ENCODE measurements at regions not wholly inside any gene's neighbourhood (a gene's known extent, or its start where the extent isn't known, plus 50 kb on each side); places are given as distances from the start of the nearest gene placed in this dataset.
A peak's percentile ranks its signal among the peaks of the same experiment; 100 is the strongest.

DNA sequence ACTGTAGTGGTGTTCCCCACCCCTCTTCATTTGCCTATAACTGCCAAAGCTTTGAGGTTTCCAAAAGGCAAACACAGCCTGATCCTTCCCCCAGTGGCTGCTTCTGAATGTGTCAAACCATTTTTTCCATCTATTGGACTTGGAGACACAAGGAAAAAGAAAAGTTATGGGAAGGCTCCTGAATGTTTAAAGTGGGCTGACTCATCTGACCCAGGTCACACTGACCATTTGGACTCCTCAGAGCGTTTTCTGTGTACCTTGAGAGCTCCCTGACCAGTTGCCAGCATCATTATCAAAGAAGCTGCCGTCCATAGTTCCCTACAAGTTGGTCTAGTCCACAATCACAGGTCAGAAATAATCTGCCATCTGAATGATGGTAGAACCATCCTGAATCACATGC lies 123.4 kb upstream of the COL3A1 start:
- H3K4me3 ChIP-seq (ENCODE audit: low read length), result no peak overlapping the region
- TF ChIP-seq, protein P1, sequence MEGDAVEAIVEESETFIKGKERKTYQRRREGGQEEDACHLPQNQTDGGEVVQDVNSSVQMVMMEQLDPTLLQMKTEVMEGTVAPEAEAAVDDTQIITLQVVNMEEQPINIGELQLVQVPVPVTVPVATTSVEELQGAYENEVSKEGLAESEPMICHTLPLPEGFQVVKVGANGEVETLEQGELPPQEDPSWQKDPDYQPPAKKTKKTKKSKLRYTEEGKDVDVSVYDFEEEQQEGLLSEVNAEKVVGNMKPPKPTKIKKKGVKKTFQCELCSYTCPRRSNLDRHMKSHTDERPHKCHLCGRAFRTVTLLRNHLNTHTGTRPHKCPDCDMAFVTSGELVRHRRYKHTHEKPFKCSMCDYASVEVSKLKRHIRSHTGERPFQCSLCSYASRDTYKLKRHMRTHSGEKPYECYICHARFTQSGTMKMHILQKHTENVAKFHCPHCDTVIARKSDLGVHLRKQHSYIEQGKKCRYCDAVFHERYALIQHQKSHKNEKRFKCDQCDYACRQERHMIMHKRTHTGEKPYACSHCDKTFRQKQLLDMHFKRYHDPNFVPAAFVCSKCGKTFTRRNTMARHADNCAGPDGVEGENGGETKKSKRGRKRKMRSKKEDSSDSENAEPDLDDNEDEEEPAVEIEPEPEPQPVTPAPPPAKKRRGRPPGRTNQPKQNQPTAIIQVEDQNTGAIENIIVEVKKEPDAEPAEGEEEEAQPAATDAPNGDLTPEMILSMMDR (IDR thresholded peaks at IDR 0.05; ENCODE audit: insufficient read depth, low read depth, low read length, missing control alignments), result no peak
- no peak for DNase-seq (ENCODE audit: low read depth)

DNA sequence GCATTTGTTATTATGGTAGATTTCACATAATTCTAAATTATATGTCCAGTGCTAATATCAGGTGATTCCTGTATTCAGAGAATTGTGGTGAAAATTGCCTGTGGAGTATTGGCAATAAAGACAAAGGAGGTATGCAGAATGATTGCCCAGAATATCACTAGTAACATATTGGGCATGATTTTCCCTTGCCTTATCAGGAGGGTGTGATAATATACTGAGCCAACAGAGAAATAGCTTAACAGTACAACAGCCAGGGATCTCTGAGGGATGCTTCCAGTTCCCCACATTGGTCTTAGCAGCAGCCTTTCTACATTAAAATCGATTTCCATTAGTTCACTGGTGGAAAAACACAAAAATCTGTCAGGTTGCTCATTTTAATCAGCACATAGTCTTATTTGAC lies 122.9 kb upstream of the COL3A1 start:
- TF ChIP-seq, protein P1 (IDR thresholded peaks at IDR 0.05; ENCODE audit: insufficient read depth, low read depth, low read length, missing control alignments), result no peak
- H3K4me3 ChIP-seq (ENCODE audit: low read length), result no peak overlapping the region
- DNase-seq (ENCODE audit: low read depth), result no peak

DNA sequence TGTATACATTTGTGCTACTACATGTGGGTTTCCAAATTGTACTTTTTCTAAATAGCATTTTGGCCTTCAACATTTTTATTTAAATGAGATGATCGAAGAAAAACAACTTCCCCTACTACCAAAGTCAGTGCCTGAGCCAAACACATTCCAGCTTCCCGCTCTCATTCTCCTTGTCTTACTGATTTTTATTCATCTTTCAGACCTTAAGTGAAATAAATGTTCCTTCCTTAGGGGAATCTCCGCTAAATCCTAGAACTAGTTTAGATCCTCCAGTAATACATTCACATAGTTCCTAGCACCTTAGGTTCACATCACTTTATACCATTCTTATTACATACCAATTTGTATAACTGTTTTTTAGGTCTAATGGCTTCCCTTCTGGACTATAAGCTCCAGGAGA lies 122.3 kb upstream of the COL3A1 start:
- TF ChIP-seq, protein P1 (IDR thresholded peaks at IDR 0.05; ENCODE audit: insufficient read depth, low read depth, low read length, missing control alignments), result no peak
- no peak for DNase-seq (ENCODE audit: low read depth)
- H3K4me3 ChIP-seq (ENCODE audit: low read length), result no peak overlapping the region

DNA sequence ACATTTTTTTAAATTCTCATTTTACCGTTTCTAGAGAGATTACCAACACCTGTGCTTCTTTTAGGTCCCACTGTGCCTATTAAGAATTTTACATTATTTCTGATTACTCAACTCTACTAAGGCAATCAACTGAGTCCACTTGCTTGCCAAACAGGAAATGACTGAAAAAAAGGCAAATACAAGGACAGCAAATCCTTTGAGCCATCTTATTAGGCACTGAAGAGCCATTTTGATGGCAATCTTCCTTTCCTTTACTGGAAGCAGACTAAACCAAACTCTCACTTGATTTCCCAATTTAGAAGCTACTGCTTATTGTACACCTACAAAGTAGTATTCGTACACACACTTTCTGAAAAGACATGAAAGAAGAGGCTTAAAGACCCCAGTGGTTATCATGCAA lies 121.4 kb upstream of the COL3A1 start:
- no peak overlapping the region for H3K4me3 ChIP-seq (ENCODE audit: low read length)
- peak; percentile 24 for DNase-seq (ENCODE audit: low read depth)
- TF ChIP-seq, protein P1 (IDR thresholded peaks at IDR 0.05; ENCODE audit: insufficient read depth, low read depth, low read length, missing control alignments), result no peak

DNA sequence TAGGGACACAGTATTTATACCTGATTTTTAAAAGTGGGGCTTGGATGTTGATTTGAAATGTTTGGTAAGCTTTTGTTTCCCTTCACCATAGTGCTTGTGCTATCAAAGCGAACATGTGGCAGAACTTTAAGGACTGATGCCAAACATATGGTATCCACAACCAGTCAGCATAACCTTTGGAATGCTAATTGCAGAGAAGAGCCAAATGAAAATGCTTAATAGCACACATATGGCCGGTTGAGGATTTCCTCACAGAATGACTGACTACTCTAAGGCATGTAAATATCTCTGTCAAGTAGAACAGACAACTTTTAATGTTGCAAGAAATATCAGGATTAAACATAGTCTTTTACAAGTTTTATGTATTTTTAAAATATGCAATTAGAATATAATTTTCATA lies 120.9 kb upstream of the COL3A1 start:
- H3K4me3 ChIP-seq (ENCODE audit: low read length), result no peak overlapping the region
- no peak for DNase-seq (ENCODE audit: low read depth)
- TF ChIP-seq, protein P1 (IDR thresholded peaks at IDR 0.05; ENCODE audit: insufficient read depth, low read depth, low read length, missing control alignments), result no peak

DNA sequence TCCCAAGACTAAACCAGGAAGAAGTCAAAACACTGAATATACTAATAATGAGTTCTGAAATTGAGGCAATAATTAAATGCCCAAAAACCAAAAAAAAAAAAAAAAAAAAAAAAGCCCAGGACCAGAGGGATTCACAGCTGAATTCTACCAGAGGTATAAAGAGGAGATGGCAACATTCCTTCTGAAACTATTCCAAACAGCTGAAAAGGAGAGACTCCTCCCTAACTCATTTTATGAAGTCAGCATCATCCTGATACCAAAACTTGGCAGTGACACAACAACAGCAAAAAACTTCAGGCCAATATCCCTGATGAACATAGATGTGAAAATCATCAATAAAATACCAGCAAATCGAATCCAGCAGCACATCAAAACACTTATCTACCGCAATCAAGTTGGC lies 108.5 kb upstream of the COL3A1 start:
- no peak for DNase-seq (ENCODE audit: low read depth)
- TF ChIP-seq, protein P1 (IDR thresholded peaks at IDR 0.05; ENCODE audit: insufficient read depth, low read depth, low read length, missing control alignments), result no peak
- H3K4me3 ChIP-seq (ENCODE audit: low read length), result no peak overlapping the region

DNA sequence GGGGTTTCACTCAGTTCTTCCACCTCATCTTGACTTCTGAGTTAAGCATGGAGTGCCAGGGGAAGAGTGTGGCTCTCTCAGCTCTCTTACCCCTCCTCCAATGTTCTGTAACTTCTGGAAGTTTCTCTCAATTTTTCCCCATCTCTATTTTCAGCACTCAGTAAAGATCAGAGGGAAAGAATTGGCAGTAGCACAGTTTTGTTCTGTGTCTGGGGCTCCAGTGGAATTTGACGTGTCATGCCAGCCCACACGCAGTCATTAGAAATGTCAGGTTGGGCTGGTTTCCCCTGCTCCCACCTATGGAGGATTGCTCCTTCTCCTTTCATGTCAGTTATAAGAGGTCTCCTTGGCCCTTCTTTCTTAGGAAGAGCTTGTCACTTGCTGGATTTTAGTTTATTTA lies 104.6 kb upstream of the COL3A1 start:
- TF ChIP-seq, protein P1 (IDR thresholded peaks at IDR 0.05; ENCODE audit: insufficient read depth, low read depth, low read length, missing control alignments), result no peak
- DNase-seq (ENCODE audit: low read depth), result peak; percentile 12
- no peak overlapping the region for H3K4me3 ChIP-seq (ENCODE audit: low read length)

Measured in epithelial cell of esophagus (primary cell).